ENCODE measurements at regions not wholly inside any gene's neighbourhood (a gene's known extent, or its start where the extent isn't known, plus 50 kb on each side); places are given as distances from the start of the nearest gene placed in this dataset.
"Not testable (repeated sequence)": the region's sequence is repeated elsewhere in the genome, so short reads cannot be mapped to it uniquely, and the experiment has no call there.

DNA sequence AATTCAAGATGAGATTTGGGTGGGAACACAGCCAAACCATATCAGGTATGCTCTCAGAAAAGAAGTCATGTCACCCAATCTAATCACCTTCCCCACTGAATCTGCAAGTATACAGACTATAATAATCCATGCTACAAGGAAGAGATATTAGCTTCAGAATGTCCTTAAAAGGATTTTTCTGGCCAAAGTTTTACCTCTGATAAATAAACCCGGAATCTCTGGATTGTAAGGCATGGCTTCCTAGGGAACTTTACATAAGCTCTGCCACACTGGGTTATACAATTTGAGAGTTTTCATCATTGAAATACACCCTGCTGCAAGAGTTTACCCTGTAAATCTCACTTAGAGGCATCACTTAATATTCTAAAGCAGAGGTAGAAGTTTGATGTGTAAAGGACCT is 330.5 kb upstream of the KCNMB2 start:
- no peak for DNase-seq (ENCODE audit: low spot score)

GRCh38 chr3:178206521-178206920 is 329.7 kb upstream of the KCNMB2 start:
- DNase-seq (ENCODE audit: low spot score), result no peak

DNA sequence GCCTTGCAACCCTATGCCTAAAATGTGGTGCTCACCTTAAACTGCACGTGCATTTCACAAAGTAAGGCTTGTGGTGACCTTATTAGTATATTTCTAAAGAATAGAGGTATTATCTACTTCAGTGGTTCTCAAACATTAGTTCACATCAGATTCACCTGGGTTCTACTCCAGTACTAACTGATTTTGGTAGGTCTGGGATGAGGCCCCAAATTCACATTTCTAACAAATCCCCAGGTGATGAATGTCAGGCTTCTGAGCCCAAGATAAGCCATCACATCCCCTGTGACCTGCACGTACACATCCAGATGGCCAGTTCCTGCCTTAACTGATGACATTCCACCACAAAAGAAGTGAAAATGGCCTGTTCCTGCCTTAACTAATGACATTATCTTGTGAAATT is 329.1 kb upstream of the KCNMB2 start:
- DNase-seq (ENCODE audit: low spot score), result not testable (repeated sequence)

DNA sequence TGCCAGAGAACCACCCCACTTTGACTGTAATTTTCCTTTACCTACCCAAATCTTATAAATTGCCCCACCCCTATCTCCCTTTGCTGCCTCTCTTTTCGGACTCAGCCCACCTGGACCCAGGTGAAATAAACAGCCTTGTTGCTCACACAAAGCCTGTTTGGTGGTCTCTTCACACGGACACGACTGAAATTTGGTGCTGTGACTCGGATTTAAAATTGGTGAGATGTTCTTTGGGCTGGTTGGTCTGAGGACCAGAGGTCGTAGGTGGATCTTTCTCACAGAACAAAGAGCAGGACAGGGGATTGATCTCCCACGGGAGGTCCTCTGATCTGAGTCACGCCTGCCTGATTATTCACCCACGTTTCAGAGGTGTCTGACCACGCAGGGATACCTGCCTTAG is 328.6 kb upstream of the KCNMB2 start:
- DNase-seq (ENCODE audit: low spot score), result not testable (repeated sequence)

GRCh38 chr3:178209116-178209515 is 327.1 kb upstream of the KCNMB2 start:
- not testable (repeated sequence) for DNase-seq (ENCODE audit: low spot score)

DNA sequence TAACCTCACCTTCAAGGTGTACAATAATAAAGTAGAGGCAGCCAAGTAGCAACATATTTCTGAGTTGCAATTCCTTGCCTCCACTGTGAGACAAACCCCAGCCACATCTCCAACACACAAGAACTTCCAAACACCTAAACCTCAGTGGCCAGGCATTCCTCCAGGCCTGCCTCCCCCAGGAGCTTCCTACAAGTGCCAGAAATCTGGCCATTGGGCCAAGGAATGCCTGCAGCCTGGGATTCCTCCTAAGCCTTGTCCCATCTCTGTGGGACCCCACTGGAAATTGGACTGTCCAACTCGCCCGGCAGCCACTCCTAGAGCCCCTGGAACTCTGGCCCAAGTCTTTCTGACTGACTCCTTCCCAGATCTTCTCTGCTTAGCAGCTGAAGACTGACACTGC is 326.6 kb upstream of the KCNMB2 start:
- DNase-seq (ENCODE audit: low spot score), result not testable (repeated sequence)

GRCh38 chr3:178211086-178211485 is 325.1 kb upstream of the KCNMB2 start:
- not testable (repeated sequence) for DNase-seq (ENCODE audit: low spot score)

DNA sequence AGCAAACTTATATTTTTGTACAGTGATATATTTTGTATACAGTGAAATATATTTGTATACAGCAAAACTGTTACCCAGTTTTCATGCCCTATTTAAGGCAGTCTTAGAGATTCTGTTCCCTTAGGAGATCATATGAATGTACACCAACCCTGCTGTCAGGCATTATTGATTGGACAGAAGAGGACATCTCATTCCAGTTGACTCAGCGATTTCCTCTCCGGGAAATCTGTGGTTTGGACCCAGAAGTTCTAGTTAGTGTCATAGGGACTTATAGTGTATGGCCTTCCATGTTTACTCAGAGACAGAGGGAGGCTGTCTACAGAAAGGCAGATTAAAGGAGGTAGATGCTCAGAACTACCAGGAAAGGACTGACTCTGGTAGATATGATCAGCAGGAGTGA is 318.8 kb upstream of the KCNMB2 start:
- DNase-seq (ENCODE audit: low spot score), result no peak

- DNase-seq (ENCODE audit: low spot score), result no peak
These were observed 318.0 kb upstream of the KCNMB2 start for GRCh38 chr3:178218231-178218630.

DNA sequence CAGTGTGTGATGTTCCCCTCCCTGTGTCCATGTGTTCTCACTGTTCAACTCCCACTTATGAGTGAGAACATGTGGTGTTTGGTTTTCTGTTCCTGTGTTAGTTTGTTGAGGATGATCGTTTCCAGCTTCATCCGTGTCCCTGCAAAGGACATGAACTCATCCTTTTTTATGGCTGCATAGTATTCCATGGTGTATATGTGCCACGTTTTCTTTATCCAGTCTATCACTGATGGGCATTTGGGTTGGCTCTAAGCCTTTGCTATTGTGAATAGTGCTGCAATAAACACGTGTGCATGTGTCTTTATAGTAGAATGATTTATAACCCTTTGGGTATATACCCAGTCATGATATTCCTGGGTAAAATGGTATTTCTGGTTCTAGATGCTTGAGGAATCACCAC is 316.6 kb upstream of the KCNMB2 start:
- not testable (repeated sequence) for DNase-seq (ENCODE audit: low spot score)

DNA sequence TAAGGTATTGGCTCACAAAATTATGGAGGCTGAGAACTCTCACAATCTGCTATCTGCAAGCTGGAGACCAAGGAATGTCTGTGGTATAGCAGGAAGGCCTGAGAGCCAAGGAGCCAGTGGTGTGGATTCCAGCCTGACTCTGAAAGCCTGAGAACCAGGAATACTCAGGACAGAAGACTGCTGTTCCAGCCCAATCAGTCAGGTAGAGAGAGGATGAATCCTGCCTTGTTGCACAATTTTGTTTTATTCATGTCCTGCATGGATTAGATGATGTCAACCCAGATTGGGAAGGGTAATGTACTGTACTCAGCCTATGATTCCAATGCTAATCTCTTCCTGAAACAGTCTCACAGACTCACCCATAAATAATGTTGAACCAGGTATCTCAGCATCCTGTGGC is 312.4 kb upstream of the KCNMB2 start:
- no peak for DNase-seq (ENCODE audit: low spot score)

GRCh38 chr3:178226094-178226493 is 310.1 kb upstream of the KCNMB2 start:
- no peak for DNase-seq (ENCODE audit: low spot score)

- DNase-seq (ENCODE audit: low spot score), result no peak
These were observed 304.6 kb upstream of the KCNMB2 start for GRCh38 chr3:178231645-178232044.

GRCh38 chr3:178233371-178234071 is 302.7 kb upstream of the KCNMB2 start:
- no peak for DNase-seq (ENCODE audit: low spot score)

GRCh38 chr3:178236555-178237277 is 299.5 kb upstream of the KCNMB2 start:
- no peak for DNase-seq (ENCODE audit: low spot score)

- no peak for DNase-seq (ENCODE audit: low spot score)
These were observed 298.1 kb upstream of the KCNMB2 start for GRCh38 chr3:178238179-178238578.

- no peak for DNase-seq (ENCODE audit: low spot score)
These were observed 291.2 kb upstream of the KCNMB2 start for GRCh38 chr3:178244733-178245709.

GRCh38 chr3:178246004-178246403 is 290.2 kb upstream of the KCNMB2 start:
- no peak for DNase-seq (ENCODE audit: low spot score)

DNA sequence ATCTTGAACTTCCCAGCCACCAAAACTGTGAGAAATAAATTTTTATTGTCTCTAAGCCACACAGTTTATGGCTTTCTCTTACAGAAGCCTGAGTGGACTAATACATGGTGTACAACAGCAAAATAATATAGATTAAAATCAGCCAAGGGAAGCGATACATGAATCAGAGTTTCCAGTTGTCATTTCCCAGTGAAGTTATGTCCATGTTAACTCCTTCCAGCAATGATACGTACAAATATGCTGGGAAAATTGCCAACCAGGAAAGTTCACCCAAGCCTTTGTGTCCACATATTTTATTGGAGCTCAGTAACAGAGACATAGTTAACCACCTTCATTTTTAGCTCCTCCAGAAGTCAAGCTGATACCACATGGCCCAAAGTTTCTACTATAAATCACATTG is 280.9 kb upstream of the KCNMB2 start:
- DNase-seq (ENCODE audit: low spot score), result no peak

- no peak for DNase-seq (ENCODE audit: low spot score)
These were observed 278.7 kb upstream of the KCNMB2 start for GRCh38 chr3:178257491-178257890.

- DNase-seq (ENCODE audit: low spot score), result no peak
These were observed 278.1 kb upstream of the KCNMB2 start for GRCh38 chr3:178258121-178258520.

DNA sequence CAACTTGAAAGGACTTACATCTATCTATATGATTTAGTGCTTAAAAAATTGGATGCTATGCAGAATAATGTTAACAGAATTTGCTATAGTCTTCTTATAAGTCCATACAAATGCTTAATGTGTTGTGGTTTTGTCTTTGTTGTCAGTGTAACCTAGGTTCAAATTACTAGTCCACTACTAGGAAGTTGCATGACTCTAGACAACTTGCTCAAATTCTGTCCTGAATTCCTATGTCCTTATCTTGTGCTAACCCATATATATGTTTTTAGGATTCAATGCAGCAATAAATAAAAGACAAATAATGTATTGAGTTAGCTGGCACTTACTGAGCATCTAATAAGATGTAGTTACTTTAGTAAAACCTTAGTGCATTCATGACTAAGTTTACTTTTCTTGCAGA is 276.5 kb upstream of the KCNMB2 start:
- DNase-seq (ENCODE audit: low spot score), result no peak

Data from left forelimb (tissue), 1 donor.